GM21576 (cell line): ENCODE measurements at regions not wholly inside any gene's neighbourhood (a gene's known extent, or its start where the extent isn't known, plus 50 kb on each side); places are given as distances from the start of the nearest gene placed in this dataset.
"Not testable (repeated sequence)": the region's sequence is repeated elsewhere in the genome, so short reads cannot be mapped to it uniquely, and the experiment has no call there.

Experiments used
- ATAC-seq: cut with Tn5 transposase; IDR thresholded peaks from one replicate; pipeline ENCODE4 v1.9.1; 2021; ENCODE audit warnings: mild to moderate bottlenecking, moderate library complexity; ENCODE audit not compliant: unreplicated experiment

DNA sequence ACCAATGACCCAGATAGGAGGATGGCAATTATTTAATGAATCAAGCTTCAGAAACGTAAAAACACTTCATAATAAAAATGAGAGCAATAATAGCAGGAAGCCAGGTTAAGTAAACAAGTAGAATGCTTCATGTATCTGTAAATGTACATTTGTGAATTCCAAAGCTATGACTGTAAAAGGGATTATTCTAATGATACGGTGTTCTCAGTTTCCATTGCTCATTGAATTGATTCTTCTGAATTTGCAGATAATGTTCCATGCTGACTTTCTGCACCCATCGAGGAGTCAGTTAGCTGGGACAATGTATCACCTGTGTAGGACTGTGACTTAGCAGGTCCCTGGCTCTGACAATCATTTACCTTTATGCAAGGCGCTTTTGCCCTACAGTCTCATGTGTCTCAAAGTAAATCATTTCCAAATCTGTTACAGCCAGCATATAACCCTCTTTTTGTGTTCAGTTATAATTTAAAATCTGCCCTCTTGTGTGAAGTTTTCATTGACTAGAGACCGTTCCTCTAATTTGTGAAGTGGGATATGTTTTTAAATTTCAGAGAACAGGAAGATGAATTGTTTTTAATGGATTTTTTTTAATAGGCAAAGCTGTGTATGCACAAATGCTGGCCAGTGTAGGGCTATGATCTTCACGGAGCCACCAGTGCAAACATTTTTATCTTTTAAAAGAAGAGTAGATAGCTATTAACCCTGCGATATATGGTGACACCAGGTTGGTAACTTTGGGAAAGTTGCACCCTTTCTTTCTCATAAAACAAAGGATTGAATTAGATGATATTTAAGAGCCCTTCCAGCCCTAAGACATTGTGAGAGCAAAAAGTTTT is 267.1 kb downstream of the KLF5 start:
- no peak for ATAC-seq

DNA sequence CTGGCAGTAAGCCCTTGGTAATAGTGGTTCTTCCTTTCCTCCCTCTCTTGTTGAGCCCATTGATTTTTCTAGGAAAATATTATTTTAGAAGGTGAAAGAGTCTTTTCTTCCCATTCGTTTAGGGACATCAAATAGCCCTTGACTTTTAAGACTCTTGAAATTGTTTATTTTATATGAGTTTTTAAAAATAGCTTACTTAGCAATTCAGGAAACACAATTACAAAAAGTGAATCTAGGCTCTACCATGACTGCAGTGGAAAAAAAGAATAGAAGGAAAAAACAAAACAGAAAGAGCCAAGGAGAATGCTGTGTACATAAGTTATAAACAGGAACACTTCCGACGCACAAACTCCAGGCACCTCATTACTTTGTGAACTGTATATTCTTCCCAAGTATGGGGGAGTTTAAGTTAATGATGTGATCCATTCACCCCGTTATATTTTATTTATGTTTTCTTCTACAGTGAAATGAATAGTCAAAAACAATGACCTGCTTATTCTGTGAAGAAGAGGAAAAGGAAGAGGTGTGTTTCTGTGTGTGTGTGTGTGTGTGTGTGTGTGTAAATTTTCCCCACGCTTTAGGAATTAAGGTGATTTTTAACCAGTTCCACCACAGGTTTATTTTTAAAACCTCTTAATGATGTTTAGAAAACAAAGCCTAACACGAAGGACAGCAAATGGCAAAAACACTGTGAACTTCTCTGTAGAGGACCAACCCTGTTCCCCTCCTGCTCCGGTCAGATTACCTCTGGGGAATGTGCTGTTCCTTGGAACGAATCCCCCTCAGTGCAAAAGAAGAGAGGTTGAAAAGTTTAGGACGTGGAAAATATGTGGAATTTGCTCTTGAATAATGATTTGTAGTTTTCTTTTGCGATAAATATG is 266.3 kb downstream of the KLF5 start:
- no peak for ATAC-seq

DNA sequence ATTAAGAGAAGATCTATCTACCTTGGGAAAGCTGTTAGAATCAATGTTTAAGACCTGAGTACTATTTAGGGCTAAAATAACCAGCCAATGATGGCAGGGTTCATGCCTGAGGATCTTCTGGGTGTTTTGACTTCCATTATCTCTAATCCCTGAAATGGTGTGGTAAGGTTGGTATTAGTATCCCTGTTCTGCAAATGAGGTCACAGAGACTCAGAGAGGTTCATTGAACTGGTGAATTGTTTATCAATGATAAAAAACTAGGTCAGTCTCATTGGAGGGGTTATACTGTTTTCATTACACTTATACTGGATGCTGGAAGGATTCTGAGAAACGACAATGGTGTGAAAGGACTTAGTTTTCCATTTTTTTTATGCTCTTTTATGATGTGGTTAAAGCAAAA is 264.8 kb downstream of the KLF5 start:
- no peak for ATAC-seq

DNA sequence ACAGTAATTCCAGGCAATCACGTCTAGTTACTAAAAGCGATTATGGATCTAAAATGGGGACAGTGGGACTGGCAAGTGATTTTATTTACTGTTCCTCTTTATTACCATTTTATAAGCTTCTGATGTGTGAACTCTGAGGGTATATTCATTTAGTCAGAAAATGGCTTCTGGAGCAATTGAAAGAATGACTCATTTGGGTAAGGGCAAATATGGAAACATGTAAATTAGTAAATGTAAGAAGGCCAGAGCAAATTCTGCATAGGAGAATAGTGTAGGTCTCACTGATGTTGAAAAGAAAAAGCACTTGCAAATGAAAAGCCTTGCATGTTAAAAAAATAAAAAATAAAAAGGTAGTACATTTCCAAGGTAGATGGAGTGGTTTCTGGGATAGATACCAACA is 262.2 kb downstream of the KLF5 start:
- no peak for ATAC-seq

DNA sequence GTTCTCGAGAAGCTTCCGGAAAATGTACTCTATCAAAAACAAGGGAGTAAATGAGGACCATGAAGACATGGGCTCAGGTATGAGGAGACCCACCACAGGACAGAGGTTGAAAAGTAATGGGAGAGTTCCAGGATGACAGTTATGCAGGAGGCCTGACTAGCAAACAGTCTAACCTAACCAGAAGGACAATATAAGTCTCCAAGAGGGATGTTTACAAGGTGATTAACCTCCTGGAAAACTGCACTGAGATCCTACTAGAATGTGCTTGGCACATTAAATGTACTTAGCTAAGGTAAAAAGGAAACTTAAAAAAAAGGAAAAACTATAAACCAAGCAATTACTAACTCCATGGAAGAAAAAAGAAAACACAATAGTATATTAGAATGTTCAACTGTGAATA is 258.3 kb downstream of the KLF5 start:
- no peak for ATAC-seq

DNA sequence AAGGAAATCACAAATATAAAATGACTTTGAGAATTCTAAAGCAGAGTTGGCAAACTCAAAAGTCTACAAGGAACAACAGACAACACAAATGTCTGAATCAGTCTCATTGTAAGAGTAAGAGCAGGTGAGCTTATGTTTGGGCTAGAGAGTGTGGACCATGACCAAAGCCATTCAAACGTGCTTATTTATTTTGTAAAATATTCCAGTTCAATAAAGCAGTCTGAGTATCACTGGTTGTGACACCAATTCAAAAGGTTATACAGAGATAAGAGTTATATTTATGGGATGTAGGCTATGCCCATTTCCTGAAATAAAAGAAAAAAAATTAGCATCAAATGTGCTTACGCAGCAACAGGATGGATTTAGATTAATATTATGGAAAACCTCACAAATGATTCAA is 251.6 kb downstream of the KLF5 start:
- no peak for ATAC-seq

DNA sequence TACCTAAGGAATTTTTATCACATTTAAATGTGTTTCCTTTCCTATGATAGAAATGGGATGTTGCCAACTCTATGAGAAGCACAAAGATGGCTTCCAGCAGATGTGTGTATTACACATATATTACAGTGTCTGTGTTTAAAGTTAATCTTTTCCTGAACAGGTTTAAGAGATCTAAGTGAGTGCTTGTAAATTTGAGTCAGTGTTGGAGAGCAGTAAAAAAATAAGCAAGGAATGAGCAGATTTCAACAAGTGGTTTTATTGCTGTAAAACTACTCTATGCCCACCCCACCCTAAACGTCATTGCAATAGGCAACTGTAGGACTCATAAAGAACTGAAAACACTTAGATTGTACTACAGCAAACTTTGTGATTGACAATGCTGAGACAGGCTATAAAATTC is 248.7 kb downstream of the KLF5 start:
- ATAC-seq, result no peak

DNA sequence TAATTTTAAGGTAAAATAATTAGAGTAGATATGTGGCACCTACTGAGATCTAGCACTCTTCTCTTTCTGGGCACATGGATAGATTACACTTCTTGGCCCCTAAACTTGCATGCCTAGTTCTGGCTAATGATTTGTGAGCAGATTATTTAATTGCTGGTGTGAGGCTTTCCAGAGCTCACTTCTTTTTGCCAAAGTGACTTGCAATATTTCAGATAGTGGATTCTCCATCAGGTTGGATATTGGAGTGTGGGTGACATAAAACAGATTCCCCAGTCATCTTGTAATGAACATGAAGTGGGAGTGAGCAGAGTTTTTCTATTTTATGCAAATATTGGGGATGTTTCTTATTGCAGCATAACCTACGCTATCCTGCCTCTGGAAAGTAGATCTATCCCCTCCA is 247.9 kb downstream of the KLF5 start:
- ATAC-seq, result no peak

DNA sequence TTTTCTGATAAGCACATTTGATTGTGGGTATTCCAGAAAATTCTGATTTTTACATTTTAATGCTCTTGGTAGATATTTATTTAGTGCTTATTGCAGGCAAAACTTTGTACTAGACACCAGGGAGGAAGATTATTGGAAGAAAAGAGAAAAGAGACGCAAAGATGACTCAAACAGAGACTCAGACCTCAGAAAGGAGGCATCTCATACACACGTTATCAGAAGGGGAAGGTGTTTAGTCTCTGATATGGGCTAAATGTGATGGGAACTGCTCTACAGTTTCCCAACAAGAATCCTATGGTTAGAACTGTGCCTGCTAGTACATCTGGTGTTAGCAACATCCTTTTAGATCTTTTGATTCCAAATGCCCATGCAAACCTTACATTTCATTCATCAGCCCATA is 245.6 kb downstream of the KLF5 start:
- ATAC-seq, result no peak

DNA sequence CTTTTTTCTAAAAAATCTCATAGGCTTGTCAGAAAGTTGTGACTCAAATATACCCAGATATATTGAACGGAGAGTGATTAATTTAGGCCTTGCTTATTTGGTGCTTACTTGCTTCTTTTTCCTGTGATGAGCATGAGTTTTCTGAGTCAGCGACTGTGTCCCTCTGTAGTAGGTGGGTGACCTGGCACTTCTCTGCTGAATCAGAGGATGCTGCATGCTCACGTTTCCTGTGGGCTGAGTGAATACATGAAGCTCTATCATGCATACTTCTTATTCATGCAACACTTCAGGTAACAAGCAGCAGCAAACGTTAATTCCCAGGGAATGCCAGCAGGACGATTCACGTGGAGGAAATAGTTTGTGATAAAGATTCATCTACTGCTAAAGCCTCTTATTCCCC is 245.0 kb downstream of the KLF5 start:
- no peak for ATAC-seq

DNA sequence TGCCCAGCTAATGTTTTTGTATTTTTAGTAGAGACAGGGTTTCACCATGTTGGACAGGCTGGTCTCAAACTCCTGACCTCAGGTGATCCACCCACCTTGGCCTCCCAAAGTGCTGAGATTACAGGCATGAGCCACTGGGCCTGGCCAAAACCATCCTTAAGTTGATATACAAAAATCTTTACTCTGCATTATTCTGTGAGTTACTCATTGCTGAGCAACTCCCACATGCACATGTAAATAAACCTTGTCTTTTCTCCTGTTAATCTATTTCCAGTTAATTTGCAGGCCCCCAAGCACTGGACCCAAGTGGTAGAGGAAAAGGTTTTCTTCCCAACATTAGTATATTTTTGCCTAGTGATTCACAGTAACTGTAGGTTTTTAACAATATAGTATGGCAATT is 242.8 kb downstream of the KLF5 start:
- not testable (repeated sequence) for ATAC-seq

DNA sequence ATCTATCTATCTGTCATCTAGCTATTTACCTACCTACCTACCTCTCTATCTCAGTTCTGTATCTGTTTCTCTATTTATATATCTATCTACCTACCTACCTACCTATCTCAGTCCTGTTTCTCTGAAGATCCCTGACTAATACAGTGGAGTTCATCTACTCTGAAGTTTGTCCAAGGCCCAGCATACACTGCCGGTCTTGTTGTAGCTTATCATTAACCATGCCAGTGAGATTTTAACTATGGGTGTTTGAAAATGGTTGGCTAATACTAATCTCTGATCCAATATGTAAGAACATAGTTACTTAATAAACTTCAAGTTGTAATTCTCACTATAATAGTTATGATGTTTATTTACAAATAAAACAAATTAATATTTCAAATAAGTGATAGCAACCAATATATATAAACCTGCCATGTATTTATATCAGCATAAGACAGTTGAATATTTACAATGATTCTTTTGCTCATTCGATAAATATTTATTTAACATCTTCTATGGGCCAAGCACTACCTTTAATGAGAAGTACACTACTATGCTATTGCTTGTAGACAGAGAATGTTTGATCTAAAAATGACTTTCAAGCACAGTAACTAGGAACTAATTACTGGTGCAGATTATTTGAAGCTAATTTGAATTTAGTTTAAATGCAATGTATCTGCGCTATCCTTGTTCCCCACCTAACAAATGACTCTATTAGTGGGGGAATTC is 242.1 kb downstream of the KLF5 start:
- no peak for ATAC-seq

DNA sequence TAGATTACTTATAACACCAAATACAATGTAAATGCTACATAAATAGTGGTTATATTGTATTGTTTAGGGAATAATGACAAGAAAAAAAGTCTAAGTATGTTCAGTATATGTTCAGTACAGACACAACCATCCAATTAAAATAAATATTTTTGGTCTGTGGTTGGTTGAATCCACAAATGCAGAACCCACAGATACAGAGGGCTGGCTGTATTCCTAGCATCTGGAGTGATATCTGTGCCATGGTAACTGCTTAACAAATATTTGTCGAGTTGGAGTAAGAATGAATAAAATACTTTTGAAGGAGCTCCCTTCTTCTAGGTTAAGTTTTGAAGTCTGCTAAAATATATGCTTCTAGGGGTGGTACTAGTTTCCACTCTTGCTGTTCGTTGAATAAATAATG is 241.0 kb downstream of the KLF5 start:
- ATAC-seq, result no peak

DNA sequence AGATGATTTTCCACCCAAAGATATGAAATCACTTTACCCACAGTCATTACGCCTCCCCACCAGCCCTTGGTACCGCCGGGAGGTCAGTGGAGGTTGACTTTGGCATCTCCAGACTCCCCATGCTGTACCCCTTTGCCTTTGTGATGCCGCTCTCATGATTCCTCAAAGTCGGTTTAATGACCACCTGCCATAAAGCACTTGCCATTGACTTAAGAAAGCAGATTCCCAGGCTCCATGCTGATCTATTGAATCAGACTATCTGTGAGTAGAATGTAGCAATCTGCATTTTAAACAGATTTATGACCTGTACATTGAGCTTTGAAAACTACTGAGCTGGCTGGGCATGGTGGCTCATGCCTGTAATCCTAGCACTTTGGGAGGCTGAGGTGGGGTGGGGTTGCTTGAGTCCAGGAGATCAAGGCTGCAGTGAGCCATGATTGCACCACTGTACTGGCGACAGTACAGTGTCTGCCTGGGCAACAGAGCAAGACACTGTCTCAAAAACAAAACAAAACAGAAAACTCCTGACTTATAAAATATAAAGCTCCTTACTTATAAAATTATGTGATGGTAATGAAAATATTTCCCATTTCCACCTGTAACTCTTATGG is 235.2 kb downstream of the KLF5 start:
- ATAC-seq, result no peak

DNA sequence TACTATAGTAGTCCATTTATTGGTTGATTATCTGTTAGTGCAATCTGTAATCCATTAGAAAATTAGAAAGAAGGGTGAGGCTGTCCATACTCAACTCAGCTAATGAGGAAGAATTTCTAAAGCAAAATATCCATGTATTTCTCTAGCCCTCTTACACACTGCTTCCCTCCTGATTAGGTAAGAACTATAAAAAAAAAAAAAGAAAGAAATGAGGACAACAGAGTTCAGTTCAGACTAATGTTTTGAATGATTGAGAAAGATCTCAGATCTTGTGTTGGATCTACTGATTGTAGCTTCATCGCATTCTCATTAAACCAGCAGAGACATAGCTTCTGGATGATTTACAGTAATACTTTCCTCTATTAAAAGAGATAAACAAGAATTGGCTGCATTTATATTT is 233.3 kb downstream of the KLF5 start:
- ATAC-seq, result no peak

DNA sequence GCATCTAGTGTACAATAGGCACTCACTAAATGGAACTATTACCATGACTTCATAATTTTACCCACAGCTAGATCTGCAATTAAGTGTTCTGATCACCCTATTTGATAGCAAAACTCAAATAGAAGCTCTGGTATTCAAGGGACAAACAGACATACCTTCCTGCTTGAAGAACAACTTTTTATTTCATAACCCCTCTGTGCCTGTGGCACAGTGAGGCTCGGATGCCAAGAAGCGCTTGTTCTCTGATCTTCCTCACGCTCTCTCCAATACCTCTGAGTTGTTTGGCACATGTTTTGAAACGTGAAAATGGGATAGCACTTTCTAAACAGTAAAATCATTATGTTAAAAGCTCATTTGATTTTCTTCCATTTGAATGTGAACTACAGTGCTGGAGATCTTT is 232.0 kb downstream of the KLF5 start:
- ATAC-seq, result no peak

DNA sequence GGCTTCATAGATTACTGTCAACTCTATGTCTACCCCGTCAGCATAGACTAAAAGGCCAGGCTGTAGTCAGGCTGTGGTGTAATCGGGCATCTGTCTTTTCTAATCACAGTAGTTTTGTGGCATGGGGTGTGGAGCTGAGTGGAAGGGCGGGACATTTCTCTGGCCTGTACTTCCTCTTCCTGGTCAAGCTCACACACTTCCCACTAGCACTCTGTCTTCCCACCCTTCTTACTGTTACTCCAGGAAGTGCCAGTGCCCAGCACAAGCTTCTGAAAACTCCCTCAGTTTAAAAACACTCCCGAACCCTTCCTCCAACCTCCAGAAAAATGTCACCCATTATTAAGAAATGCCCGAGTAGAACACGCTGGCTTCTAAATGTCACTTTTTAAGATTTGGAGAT is 229.8 kb downstream of the KLF5 start:
- ATAC-seq, result no peak

DNA sequence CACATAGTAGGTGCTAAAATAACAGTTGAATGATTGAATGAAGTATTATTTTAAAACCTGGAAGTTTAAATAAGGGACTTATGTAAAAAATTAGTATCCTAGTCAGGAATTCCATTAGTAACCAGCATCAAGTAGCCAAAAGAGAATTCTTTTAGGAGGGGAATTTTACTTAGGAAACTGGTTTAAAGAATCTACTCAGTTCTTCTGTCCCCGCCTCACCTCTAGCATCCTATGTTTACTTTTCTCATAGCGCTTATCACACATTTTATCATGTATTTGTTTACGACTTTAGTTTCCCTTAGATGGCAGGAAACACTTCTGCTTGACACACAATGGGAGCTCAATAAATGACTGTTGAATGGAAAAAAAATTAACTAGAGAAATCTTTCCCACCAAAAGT is 229.0 kb downstream of the KLF5 start:
- no peak for ATAC-seq

DNA sequence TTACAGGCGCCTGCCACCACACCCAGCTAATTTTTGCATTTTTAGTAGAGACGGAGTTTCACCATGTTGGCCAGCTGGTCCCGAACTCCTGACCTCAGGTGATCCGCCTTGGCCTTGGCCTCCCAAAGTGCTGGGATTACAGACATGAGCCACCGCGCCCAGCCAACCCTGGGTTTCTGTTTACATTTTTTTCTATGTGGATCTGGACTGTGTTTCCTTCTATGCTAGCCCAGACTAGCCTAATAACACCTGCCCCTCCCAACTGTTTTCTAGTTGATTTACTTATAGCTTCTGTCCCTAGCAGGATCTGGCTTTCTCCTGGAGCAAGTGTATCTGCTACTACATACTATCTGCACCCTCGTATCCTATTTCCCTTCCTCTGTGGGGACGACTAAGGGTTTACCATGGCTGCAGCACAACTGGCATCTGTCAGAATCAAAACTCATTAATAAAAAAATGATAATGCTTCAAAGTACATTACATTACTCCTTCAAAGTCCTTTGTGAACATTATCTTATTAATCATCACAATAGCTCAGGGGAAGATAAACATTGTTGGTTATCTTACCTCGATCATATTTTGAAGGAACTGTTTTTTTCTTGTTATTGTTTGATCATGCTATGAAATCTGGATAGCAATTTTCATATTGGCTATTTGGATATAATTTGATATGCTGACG is 228.3 kb downstream of the KLF5 start:
- ATAC-seq, result no peak

DNA sequence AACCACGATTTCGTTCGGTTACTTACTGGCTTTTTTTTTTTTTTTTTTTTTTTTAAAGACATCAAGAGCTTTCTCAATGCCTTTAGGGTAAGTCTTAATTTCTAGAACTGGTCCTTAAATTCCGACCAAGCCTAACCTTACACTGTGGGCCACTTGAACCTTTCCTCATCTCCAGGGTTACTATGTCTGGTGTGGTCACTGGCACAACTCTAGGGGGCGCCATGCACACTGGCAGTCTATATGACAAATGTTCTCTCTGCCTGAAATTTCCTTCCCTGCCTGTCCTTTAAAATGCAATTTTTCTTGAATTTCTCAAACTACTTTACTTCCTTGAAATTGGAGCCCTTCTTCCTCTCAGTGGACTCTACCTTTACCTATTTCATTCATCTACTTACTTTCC is 227.4 kb downstream of the KLF5 start:
- no peak for ATAC-seq
